LNCAP (cell line): ENCODE measurements at regions not wholly inside any gene's neighbourhood (a gene's known extent, or its start where the extent isn't known, plus 50 kb on each side); places are given as distances from the start of the nearest gene placed in this dataset.

ENCODE experiments used
- TF ChIP-seq, protein P1 (sequence below): fragments of 450-650 bp; IDR thresholded peaks from 2 replicates; pipeline ENCODE4 v1.5.1; 2017; ENCODE audit warnings: mild to moderate bottlenecking

DNA sequence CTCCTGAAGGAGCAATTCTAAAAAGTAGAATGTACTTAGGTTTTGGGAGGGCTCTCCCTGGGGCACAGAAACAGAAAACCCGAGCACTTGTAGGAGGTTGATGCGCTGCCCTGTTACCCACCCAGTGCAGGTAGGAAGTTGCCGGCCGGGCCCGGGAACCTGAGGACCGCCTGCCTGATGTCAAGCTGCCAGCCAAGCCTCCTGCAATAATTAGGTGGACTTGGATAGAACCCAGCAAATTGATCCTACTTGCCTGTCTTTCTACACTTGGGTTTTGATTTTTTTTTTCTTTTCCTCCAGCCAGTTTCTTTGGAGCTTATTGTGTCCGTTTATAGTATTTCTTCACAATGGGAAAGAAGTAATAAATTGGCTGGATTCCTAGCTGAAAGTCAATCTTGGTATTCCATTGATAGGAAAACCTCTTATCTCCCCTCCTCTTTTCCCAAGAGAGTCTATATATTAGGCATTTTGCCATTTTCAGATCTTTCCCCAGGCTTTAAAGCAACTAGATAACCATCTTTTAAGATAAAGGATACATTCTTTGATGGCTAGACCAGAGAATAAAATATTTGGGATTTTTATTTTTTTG, 78.3 kb upstream of the FYN start:
- TF ChIP-seq, protein P1, sequence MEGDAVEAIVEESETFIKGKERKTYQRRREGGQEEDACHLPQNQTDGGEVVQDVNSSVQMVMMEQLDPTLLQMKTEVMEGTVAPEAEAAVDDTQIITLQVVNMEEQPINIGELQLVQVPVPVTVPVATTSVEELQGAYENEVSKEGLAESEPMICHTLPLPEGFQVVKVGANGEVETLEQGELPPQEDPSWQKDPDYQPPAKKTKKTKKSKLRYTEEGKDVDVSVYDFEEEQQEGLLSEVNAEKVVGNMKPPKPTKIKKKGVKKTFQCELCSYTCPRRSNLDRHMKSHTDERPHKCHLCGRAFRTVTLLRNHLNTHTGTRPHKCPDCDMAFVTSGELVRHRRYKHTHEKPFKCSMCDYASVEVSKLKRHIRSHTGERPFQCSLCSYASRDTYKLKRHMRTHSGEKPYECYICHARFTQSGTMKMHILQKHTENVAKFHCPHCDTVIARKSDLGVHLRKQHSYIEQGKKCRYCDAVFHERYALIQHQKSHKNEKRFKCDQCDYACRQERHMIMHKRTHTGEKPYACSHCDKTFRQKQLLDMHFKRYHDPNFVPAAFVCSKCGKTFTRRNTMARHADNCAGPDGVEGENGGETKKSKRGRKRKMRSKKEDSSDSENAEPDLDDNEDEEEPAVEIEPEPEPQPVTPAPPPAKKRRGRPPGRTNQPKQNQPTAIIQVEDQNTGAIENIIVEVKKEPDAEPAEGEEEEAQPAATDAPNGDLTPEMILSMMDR, result no peak

DNA sequence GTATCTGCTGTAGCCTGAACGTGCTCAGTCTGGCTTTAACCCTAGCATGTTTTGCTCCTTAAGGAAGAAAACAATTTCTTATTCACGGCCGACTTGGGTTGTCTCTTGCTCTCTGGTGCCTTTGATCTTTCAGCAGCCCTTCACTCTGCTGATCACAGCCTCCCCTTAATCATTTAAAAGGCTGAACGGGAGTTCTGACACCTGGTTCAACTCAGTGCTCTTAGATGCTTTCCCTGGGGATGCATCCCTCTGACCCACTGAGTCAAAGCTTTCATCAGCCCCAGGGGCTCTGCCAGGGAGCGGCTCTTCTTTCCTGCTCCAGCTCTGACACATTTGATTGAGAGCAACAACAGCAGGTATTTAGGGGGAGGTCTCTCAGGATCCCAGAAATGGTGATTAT, 79.0 kb upstream of the FYN start:
- TF ChIP-seq, protein P1, result no peak

DNA sequence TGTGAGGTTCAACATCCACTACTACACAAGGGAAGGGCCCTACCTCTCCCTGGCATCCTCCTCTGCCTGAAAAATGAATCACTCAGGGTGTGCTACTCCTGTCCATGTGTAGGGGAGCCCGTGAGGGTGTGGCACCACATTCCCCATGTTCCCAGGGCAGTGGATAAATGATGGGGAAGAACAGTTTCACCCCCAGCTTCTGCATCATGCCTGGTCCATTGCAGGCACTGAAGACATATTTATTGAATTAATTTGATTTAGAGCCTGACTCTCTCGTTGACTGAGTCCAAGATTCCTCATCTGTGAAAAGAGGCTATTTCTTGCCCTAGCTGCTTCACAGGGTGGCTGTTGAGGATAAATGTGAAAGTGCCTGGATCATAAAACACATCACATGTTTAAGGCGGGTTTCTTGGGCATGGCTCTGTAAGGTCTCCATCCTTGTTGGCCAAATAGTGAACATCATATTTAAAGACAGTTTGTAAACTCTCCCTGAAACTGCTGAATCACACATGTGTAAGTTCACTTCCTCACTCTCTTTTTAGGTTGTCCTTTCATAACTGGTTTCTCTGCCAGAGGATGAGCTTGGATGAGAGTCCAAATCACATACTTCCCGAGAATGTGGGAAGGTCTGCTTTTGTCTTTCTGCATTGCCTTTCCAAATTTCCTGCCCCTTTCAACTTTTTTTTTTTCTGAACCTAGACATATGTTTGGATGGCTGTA, 79.7 kb upstream of the FYN start:
- TF ChIP-seq, protein P1, result no peak

DNA sequence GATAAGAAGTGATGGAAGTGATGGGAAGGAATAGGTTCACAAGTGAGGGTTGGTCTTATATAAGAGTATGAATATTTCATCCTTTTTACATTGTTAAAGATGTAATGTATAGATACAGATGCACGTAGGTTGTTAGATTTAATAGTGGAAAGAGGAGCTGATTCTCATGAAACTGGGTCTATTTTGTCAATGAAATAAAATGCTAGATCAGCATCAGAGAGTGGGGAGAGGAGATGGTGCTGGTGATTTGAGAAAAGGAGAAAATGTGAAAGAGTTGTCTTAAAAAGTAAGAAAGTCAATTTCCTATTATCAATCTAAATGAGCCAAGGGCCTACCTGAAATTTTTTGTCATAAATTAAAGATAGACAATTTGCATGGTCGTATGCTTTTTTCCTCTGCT, 82.8 kb upstream of the FYN start:
- TF ChIP-seq, protein P1, result no peak

DNA sequence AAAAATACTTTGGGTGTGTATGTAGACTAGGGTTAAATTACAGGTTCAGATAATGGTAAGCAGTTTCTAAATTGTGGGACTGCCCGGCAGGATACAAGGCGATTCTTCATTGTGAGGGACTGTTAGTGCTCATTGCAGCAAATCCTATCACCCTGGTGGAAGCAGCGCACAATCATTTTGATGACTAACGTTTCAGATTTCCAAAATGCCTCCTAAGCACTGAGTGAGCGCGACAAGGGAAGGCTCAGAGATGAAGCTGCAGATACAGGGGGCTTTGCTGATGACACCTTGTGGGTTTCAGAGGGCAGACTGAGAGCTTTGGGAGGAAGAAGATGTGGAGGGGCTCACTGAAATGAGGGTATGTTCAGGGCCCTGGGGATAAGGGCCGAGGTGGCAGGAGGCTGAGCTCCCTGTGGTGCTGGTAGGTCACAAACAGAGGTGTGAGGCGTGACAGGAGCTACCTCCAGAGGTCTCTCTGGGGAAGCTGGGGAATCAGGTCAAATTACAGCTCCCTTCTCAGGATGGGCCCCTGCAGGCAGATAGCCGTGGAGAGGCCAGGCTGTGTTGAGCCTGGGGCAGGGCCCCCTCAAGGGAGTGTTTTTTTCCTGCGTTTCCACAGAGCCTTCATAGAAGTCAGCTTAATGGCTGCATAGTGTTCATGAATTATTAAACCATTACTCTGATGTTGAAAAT, 84.5 kb upstream of the FYN start:
- TF ChIP-seq, protein P1, result no peak

DNA sequence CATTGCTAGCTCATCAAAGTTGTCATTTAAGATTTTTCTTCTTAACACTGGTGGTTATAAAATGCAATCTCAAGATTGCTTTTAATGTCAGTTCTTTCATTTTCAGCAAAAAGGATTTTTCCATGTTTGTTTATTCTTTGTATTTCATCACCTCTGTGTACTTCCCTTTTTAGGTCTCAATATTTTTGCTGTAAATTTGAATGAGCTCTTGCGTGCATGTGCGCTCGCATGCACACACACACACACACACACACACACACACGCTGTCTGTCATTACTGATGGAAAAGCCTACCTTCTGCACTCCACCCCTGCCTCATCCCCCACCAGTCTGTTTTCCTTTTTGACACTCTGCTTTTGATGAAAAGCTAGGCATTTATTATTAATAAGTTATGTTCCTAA, 85.3 kb upstream of the FYN start:
- TF ChIP-seq, protein P1, result no peak

DNA sequence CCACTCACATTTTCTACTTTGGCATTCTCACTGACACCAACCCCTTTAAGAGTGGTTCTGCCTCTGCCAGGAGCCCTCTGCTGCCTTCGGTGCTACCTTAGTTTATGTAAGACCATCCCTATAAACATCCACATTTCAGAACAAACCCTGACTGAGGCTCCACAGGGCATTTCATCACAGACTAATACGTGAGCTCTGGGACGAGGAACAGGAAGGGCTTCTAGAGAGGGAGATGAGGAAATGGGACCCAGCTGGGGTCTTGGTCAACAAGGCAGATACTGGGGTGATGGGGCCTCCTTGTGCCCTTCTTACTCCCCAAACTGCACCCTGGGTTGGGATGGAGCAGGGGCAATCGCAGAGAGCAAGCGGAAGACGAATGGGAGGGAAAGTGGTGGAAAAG, 86.5 kb upstream of the FYN start:
- TF ChIP-seq, protein P1, result no peak
